HK-2 (cell line): ENCODE measurements at regions not wholly inside any gene's neighbourhood (a gene's known extent, or its start where the extent isn't known, plus 50 kb on each side); places are given as distances from the start of the nearest gene placed in this dataset.

Experiments used
- DNase-seq: peaks from one replicate; pipeline ENCODE4 v3.0.0-alpha.2; 2018; ENCODE audit not compliant: unreplicated experiment

- no peak for DNase-seq
Observed at GRCh38 chr1:80915491-80915890, 885.2 kb upstream of the ADGRL2 start.

DNA sequence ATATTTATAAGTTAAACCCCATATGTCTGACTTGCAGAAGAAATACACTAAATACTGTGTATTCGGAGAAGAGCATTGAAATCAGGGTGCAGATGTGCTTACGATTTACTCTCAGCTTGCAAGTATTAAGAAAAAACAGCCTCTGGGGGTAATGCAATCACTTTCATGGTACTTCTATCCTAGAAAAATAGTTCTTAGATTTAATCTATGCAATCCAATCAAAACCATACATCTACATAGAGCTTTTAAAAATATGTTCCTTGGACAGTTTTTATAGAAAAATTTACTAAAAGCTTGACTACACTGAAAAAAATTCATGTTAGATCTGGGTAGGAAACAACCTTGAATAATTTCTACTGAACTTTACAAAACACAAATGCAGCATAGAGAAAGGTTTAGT, 890.3 kb upstream of the ADGRL2 start:
- DNase-seq, result no peak

DNA sequence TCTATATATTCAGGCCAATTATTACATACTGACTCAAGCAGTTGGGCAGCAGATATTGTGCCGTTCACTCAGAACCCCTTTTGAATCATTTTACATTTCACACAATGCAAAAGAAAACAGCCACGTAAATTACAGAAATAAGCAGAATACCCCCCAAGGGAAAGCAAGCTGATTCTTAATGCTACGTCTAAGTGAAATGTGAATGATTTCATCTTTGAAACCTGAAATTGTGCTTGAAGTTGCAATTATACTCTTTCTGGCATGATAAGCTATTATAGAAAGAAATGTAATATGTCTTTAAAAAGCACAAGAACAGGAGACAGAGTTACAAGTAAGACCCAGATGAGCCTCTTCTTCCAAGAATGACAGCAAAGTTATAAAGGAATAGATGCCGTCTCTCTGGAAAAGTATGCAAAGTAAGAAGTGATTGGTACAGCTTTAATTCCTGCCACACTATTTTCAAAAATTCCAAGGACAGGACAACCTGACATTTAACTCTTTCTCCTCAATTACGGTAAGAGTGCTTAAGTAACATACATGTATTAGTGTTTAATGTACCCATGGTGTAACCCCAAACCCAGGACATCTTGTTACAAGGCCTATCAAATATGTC, 891.5 kb upstream of the ADGRL2 start:
- DNase-seq, result no peak

DNA sequence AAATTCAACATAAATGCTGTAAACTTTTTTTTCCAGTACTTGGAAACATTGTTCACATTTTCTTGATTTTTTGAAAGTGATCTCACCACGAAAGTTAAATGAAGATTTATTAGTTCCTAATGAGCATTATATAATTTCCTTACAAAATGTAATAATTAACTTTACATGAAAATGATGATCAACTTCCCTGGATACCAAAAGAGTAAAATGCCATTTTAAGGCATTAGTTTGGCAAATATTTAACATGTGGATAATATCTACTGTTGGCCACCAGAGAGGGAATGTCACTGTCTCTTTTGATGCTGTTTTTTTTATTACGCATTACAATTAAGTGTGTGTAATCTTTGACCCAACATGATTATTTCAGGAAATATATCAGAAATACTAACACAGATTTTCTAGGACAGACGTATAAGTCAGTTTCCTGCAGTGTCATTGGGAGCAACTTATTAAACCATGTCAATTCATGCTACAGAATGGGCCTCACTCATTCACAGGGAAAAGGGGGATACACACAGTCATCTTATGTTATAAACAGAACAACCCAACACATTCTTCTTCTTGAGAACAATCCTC, 903.9 kb upstream of the ADGRL2 start:
- no peak for DNase-seq

DNA sequence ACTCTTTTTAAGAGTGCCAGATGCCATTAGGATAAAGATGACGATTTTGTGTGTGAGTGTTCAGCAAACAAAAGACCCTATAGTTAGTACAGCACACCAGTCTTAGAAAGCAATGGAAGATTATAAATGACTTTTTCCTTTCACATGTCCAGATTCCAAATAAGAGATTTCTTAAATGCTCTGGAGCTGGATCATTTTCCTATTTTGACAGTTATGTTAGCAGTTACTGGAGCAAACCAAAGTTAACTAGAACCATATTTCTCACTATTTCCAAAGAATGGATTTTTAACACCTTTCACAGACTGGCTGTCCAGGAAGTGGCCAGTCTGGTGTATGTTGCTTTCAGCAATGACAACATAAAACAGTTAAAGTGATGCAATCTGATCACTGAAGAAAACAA, 905.8 kb upstream of the ADGRL2 start:
- DNase-seq, result no peak

DNA sequence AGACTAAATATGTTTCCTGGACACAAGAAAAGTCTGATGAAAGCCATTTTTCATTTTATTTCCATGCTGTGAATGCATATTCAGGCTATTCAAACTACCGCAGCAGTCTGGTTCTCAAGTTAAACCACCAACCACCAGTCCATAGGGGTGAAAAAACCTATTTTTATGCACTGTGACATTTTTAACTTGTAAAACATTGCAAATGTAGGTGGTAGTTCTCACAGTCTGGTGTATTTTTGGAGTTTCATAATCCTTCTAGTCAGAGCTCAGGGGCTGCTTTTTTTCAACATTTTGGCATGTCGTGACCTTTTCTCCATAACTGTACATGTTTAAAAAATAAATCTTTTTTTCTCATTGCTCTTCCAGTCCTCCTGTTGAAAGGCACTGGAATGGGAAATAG, 907.6 kb upstream of the ADGRL2 start:
- no peak for DNase-seq

GRCh38 chr1:80892539-80892938, 908.2 kb upstream of the ADGRL2 start:
- DNase-seq, result no peak

- DNase-seq, result no peak
Observed at GRCh38 chr1:80891871-80892270, 908.9 kb upstream of the ADGRL2 start.

DNA sequence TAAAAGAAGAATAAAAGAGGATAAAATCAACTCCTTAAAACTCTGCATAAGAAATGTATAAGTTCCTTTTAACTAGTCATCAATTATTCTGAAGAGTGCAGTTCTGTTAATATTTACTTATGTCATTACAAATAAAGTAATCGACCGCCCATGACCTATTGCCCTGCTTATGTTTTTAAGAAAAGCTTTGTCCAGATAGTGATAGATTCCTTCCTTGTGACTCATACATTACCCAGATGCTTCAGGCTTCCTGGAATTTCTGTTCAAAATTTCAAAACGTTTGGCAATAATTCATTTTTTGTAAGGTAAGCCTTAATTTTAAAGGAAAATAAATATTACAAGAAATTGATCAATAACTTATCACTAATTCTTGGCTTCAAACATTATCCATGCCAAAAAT, 918.2 kb upstream of the ADGRL2 start:
- DNase-seq, result no peak

GRCh38 chr1:80878343-80878742, 922.4 kb upstream of the ADGRL2 start:
- no peak for DNase-seq

GRCh38 chr1:80876035-80876434, 924.7 kb upstream of the ADGRL2 start:
- DNase-seq, result no peak

- no peak for DNase-seq
Observed at GRCh38 chr1:80869299-80869698, 931.4 kb upstream of the ADGRL2 start.

GRCh38 chr1:80847904-80848303, 952.8 kb upstream of the ADGRL2 start:
- DNase-seq, result no peak

DNA sequence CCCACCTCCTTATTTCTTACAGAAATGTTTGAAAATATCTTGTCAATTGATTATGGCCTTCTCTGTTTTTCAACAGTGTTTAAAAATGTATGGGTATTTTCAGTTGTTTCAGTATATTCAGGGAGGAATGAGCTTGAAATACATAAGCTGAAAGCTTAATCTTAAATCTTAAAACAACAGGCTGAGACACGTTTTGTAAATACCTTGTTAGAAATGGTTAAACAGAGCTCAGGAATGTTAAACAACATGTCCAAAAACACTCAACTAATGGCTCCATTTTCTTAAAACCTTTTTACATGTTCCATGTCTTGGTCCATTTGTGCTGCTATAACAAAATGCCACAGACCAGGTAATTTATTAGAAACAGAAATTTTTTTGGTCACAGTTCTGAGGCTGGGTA, 953.8 kb upstream of the ADGRL2 start:
- no peak for DNase-seq

DNA sequence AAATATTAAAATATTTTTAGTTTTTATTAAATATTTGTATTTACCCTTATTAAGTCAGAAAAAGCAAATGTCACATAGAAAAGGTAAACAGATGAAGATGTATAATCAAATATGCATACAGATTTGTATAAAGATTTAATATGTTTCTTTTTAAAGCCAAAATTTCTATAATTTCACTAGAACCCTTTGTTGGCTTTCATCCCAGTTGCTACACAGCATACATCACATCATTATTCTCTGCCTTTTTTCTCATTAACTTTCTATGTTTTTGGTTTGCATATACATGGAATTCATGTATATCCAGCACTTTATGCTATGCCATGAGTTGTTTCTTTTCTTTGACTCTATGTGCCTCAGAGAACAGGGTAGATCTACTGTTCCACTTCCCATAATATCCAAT, 957.9 kb upstream of the ADGRL2 start:
- no peak for DNase-seq

DNA sequence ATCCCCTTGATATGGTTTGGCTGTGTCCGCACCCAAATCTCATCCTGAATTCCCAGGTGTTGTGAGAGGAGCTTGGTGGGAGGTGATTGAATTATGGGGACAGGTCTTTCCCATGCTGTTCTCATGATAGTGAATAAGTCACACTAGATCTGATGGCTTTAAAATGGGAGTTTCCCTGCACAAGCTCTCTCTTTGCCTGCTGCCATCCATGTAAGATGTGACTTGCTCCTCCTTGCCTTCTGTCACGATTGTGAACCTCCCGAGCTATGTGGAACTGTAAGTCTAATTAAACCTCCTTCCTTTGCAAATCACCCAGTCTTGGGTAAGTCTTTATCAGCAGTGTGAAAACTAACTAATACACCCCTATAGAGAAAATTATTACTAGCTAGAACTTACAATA, 959.5 kb upstream of the ADGRL2 start:
- no peak for DNase-seq

DNA sequence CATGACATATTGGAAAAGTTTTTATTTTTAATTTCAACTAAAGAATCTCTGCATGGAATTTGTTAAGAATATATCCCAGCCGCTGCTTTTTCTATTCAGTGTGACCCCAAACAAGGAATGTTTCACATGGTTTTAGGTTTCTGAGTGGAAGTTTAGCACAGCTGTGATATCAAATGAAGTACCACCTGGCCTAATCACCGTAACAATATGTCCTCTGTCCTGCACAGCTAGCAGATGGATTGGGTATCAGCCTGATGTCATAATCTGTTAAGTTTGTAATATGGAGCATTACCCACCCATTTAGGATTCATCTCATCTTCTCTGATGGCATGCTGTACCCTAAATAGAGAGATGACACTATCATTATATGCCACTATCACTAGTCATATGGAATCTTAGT, 963.7 kb upstream of the ADGRL2 start:
- DNase-seq, result no peak

- no peak for DNase-seq
Observed at GRCh38 chr1:80836505-80836904, 964.2 kb upstream of the ADGRL2 start.

GRCh38 chr1:80827666-80828065, 973.1 kb upstream of the ADGRL2 start:
- DNase-seq, result no peak

- DNase-seq, result no peak
Observed at GRCh38 chr1:80825067-80825466, 975.7 kb upstream of the ADGRL2 start.

- no peak for DNase-seq
Observed at GRCh38 chr1:80818211-80818610, 982.5 kb upstream of the ADGRL2 start.

DNA sequence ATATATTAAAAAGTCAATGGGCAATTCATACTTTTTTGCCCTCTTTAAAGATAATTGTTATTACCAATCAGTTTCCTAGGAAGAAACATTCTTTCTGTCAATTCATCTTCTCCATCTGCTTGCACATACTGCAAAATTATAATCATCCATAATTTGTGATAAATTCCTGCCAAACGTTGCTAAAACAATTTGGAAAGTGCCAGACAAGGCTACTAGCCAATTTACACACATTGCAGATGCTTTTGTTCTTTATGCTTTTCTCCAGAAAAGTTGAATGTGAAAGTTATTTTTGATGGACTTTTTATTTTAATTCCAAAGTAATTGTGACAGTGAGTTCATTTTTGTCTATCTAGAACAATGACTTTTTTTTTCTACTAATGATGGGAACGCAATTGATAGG, 992.8 kb upstream of the ADGRL2 start:
- DNase-seq, result no peak

GRCh38 chr1:80806431-80806830, 994.3 kb upstream of the ADGRL2 start:
- no peak for DNase-seq

DNA sequence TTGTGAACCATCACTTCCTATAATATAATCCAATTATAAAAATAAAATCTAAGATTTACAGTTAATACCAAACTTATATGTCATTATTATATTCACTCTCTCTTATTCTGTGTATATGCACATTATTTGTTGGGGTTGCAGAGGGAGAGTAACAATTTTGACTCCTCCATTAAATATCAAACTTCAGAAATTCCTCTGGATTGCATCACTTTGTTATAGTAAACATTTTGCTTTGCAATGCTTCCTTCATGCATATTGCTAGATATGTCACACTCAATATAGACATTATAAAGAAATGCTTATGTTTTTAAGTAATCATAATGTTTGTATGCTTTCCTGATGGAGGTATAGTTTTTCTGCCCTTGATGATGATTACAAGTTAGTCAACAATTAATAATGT, 999.0 kb upstream of the ADGRL2 start:
- no peak for DNase-seq
